ENCODE measurements at regions not wholly inside any gene's neighbourhood (a gene's known extent, or its start where the extent isn't known, plus 50 kb on each side); places are given as distances from the start of the nearest gene placed in this dataset.

- TF ChIP-seq CTCF (IDR thresholded peaks at IDR 0.05) (no peak), POLR2A (IDR thresholded peaks at IDR 0.05) (no peak)
Observed at GRCh38 chr12:97862072-97862471, 399.5 kb downstream of the RMST start.

All from Peyer's patch (tissue), 4 donors.